HepG2 (cell line): ENCODE measurements at regions not wholly inside any gene's neighbourhood (a gene's known extent, or its start where the extent isn't known, plus 50 kb on each side); places are given as distances from the start of the nearest gene placed in this dataset.

Experiments
- ATAC-seq: fragments of 200-7000 bp; cut with Tn5 transposase; 3 replicates; pipeline ENCODE4 v1.9.1; 2020; ENCODE audit warnings: mild to moderate bottlenecking, moderate library complexity
- BruUV-seq: library from RNA; stranded (reverse); fragments of 400-500 nt; replicated peaks from 2 replicates; lab custom pipeline; 2021; lab: Mats Ljungman, UMichigan
- CTCF ChIA-PET: fragments of 300-600 bp; formaldehyde crosslinking; extraction: SDS; loops from one replicate; lab custom pipeline; 2021; ENCODE audit warnings: low total read pairs, inconsistent platforms, low intra/inter-chr PET ratio; lab: Yijun Ruan, JAX
- POLR2A ChIA-PET: fragments of 350-600 bp; sonication (Branson Sonifier 250); formaldehyde crosslinking; loops from one replicate; lab custom pipeline; 2020; ENCODE audit warnings: antibody characterized with exemption, inconsistent platforms; lab: Yijun Ruan, JAX
- DNase-seq: peaks from one replicate; pipeline ENCODE4 v3.0.0-alpha.2; 2015; ENCODE audit warnings: low spot score
- FAIRE-seq: peaks from 3 replicates; lab custom pipeline; 2011; peaks lifted over from hg19 to GRCh38; lab: Jason Lieb, UNC
- H2AFZ ChIP-seq: one replicate; pipeline ENCODE4 v1.6.1; 2011; ENCODE audit warnings: low read length, inconsistent platforms
- H3K27ac ChIP-seq: fragments of 300-600 bp; 3 replicates; pipeline ENCODE4 v1.8.0; 2011; ENCODE audit warnings: mixed run types, mild to moderate bottlenecking, mixed read lengths, low read length, inconsistent platforms; ENCODE audit not compliant: insufficient read depth; ENCODE audit errors: extremely low read length
- H3K27me3 ChIP-seq, 2 experiments: fragments of 200-600 bp in 1 of 2; 2 replicates in 1 of 2; 3 replicates in 1 of 2; pipeline versions ENCODE4 v1.6.0 to v1.8.0; 2011; ENCODE audit warnings: low read length in 2 of 2, mild to moderate bottlenecking in 2 of 2, moderate library complexity in 2 of 2, inconsistent platforms in 1 of 2; ENCODE audit not compliant: insufficient read depth in 2 of 2, control insufficient read depth in 1 of 2
- H3K36me3 ChIP-seq, 2 experiments: fragments of 200-600 bp in 1 of 2; replicated peaks in 1 of 2; 2 replicates in 1 of 2; 3 replicates in 1 of 2; pipeline versions ENCODE4 v1.5.1 to v1.8.0; 2011; ENCODE audit warnings: low read length in 2 of 2, inconsistent platforms in 1 of 2; ENCODE audit not compliant: insufficient read depth in 2 of 2, control insufficient read depth in 1 of 2
- H3K4me1 ChIP-seq: 2 replicates; pipeline ENCODE4 v1.5.1; 2012; ENCODE audit warnings: low read length, inconsistent platforms; ENCODE audit not compliant: insufficient read depth
- H3K4me2 ChIP-seq: 2 replicates; pipeline ENCODE4 v1.6.0; 2011; ENCODE audit warnings: low read depth, low read length, inconsistent platforms
- H3K4me3 ChIP-seq, 3 experiments: fragments of 200-600 bp in 1 of 3; sonication (generic), shearing (Covaris generic) in 1 of 3; replicated peaks in 1 of 3; 2 replicates each; pipeline ENCODE4 v1.5.1; 2011 to 2016; ENCODE audit warnings: low read length in 3 of 3, inconsistent platforms in 2 of 3, low read depth in 2 of 3, mild to moderate bottlenecking in 2 of 3, control low read depth in 1 of 3, mixed read lengths in 1 of 3; ENCODE audit not compliant: insufficient read depth in 1 of 3
- H3K79me2 ChIP-seq: one replicate; pipeline ENCODE4 v1.6.1; 2011; ENCODE audit warnings: low read length, inconsistent platforms; ENCODE audit not compliant: insufficient read depth
- H3K9ac ChIP-seq: 2 replicates; pipeline ENCODE4 v1.6.0; 2011; ENCODE audit warnings: mild to moderate bottlenecking, low read depth, low read length, inconsistent platforms; ENCODE audit not compliant: insufficient read depth
- H3K9me3 ChIP-seq: 2 replicates; pipeline ENCODE4 v1.5.1; 2012; ENCODE audit warnings: mild to moderate bottlenecking, low read length
- H4K20me1 ChIP-seq: 2 replicates; pipeline ENCODE4 v1.6.0; 2011; ENCODE audit warnings: inconsistent platforms, mild to moderate bottlenecking, low read length, moderate library complexity; ENCODE audit not compliant: insufficient read depth
- HINFP ChIP-seq: sonication (generic); formaldehyde crosslinking; IDR thresholded peaks from 2 replicates; pipeline ENCODE4 v1.4.0; 2020; ENCODE audit warnings: low read depth, mild to moderate bottlenecking, missing genetic modification reagents
- PRMT3 ChIP-seq: sonication (generic); formaldehyde crosslinking; IDR thresholded peaks from 2 replicates; pipeline ENCODE4 v1.8.1; 2022; ENCODE audit warnings: low read depth, mild to moderate bottlenecking, moderate library complexity, missing genetic modification reagents, borderline replicate concordance
- SATB2 ChIP-seq: sonication (generic); formaldehyde crosslinking; IDR thresholded peaks from 2 replicates; pipeline ENCODE4 v1.5.0; 2020; ENCODE audit warnings: missing genetic modification reagents
- SMAD1 ChIP-seq: sonication (generic); formaldehyde crosslinking; IDR thresholded peaks from 2 replicates; pipeline ENCODE4 v1.4.0; 2020; ENCODE audit warnings: missing genetic modification reagents, low read depth, mild to moderate bottlenecking, borderline replicate concordance
- ZNF318 ChIP-seq: sonication (generic); formaldehyde crosslinking; IDR thresholded peaks from 2 replicates; pipeline ENCODE4 v1.4.0; 2020; ENCODE audit warnings: mild to moderate bottlenecking, missing genetic modification reagents
- WGBS: methylation state at CpG from one replicate; pipeline ENCODE4 v1.1.6; 2017; ENCODE audit warnings: low lambda C conversion rate; 5-methylcytosine and 5-hydroxymethylcytosine counted together
- in situ Hi-C: cut with HindIII; loops from 2 replicates; pipeline ENCODE4 v1.10.0; 2017; ENCODE audit warnings: low pct_unique_long_range_greater_than_20kb; ENCODE audit not compliant: extremely low pct_ligation_motif_present
- intact Hi-C: fragments of 100-400 bp; cut with micrococcal nuclease; formaldehyde crosslinking; loops from one replicate; pipeline ENCODE4 v1.10.0; 2022; ENCODE audit not compliant: unreplicated experiment
- TF ChIP-seq, protein P1 (sequence below): sonication (generic); formaldehyde crosslinking; IDR thresholded peaks from 2 replicates; pipeline ENCODE4 v1.5.0; 2020; ENCODE audit warnings: mild to moderate bottlenecking, missing genetic modification reagents, borderline replicate concordance

- no peaks in the 10 kb centered on the region for H3K4me1 ChIP-seq
- DNase-seq = no peak
- ChIA-PET CTCF (no interaction called here), POLR2A (no interaction called here)
- no peak for ATAC-seq
- in situ Hi-C loops = no loop called here
- no peak overlapping the region for H2AFZ ChIP-seq
- H4K20me1 ChIP-seq = no peaks in the 10 kb centered on the region
- WGBS = 17% methylated on average over 1 of the region's 1 CpG
- H3K4me2 ChIP-seq = no peak overlapping the region
- no peak overlapping the region for H3K9ac ChIP-seq
- FAIRE-seq = no peak
- intact Hi-C loops = no loop called here
- H3K36me3 ChIP-seq = no peaks in the 10 kb centered on the region
- no TSS peak for BruUV-seq
- H3K27me3 ChIP-seq = no peaks in the 10 kb centered on the region
- H3K79me2 ChIP-seq = no peaks in the 10 kb centered on the region
- H3K9me3 ChIP-seq = peaks cover 74% of the 10 kb centered on the region
- no peak overlapping the region for H3K4me3 ChIP-seq
- no peak overlapping the region for H3K27ac ChIP-seq
- TF ChIP-seq SMAD1 (CRISPR knock-in tag) = no peak
- TF ChIP-seq HINFP (CRISPR knock-in tag) = no peak
- TF ChIP-seq, protein P1, sequence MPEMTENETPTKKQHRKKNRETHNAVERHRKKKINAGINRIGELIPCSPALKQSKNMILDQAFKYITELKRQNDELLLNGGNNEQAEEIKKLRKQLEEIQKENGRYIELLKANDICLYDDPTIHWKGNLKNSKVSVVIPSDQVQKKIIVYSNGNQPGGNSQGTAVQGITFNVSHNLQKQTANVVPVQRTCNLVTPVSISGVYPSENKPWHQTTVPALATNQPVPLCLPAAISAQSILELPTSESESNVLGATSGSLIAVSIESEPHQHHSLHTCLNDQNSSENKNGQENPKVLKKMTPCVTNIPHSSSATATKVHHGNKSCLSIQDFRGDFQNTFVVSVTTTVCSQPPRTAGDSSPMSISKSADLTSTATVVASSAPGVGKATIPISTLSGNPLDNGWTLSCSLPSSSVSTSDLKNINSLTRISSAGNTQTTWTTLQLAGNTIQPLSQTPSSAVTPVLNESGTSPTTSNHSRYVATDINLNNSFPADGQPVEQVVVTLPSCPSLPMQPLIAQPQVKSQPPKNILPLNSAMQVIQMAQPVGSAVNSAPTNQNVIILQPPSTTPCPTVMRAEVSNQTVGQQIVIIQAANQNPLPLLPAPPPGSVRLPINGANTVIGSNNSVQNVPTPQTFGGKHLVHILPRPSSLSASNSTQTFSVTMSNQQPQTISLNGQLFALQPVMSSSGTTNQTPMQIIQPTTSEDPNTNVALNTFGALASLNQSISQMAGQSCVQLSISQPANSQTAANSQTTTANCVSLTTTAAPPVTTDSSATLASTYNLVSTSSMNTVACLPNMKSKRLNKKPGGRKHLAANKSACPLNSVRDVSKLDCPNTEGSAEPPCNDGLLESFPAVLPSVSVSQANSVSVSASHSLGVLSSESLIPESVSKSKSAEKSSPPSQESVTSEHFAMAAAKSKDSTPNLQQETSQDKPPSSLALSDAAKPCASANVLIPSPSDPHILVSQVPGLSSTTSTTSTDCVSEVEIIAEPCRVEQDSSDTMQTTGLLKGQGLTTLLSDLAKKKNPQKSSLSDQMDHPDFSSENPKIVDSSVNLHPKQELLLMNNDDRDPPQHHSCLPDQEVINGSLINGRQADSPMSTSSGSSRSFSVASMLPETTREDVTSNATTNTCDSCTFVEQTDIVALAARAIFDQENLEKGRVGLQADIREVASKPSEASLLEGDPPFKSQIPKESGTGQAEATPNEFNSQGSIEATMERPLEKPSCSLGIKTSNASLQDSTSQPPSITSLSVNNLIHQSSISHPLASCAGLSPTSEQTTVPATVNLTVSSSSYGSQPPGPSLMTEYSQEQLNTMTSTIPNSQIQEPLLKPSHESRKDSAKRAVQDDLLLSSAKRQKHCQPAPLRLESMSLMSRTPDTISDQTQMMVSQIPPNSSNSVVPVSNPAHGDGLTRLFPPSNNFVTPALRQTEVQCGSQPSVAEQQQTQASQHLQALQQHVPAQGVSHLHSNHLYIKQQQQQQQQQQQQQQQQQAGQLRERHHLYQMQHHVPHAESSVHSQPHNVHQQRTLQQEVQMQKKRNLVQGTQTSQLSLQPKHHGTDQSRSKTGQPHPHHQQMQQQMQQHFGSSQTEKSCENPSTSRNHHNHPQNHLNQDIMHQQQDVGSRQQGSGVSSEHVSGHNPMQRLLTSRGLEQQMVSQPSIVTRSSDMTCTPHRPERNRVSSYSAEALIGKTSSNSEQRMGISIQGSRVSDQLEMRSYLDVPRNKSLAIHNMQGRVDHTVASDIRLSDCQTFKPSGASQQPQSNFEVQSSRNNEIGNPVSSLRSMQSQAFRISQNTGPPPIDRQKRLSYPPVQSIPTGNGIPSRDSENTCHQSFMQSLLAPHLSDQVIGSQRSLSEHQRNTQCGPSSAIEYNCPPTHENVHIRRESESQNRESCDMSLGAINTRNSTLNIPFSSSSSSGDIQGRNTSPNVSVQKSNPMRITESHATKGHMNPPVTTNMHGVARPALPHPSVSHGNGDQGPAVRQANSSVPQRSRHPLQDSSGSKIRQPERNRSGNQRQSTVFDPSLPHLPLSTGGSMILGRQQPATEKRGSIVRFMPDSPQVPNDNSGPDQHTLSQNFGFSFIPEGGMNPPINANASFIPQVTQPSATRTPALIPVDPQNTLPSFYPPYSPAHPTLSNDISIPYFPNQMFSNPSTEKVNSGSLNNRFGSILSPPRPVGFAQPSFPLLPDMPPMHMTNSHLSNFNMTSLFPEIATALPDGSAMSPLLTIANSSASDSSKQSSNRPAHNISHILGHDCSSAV (CRISPR knock-in tag) = no peak
- no peak for TF ChIP-seq SATB2 (CRISPR knock-in tag)
- no peak for TF ChIP-seq ZNF318 (CRISPR knock-in tag)
- TF ChIP-seq PRMT3 (CRISPR knock-in tag) = no peak
Observed at GRCh38 chr1:83552820-83553219, 446.1 kb downstream of the TTLL7 start.
